A549 (cell line): ENCODE measurements at regions not wholly inside any gene's neighbourhood (a gene's known extent, or its start where the extent isn't known, plus 50 kb on each side); places are given as distances from the start of the nearest gene placed in this dataset.

Experiments
- ATAC-seq, 2 experiments: fragments of 200-7000 bp in 1 of 2; fragments of >200 bp in 1 of 2; cut with Nextera tagmentation in 1 of 2; cut with Tn5 transposase in 1 of 2; 3 replicates each; pipeline versions ENCODE4 v1.8.0 to v1.9.1; 2018 to 2020; ENCODE audit warnings: mild to moderate bottlenecking in 1 of 2, moderate library complexity in 1 of 2
- CTCF ChIA-PET: fragments of 300-600 bp; sonication (Branson Sonifier 250); formaldehyde crosslinking; extraction: SDS; loops from one replicate; lab custom pipeline; 2021; ENCODE audit warnings: antibody characterized with exemption, inconsistent platforms; lab: Yijun Ruan, JAX
- POLR2A ChIA-PET: fragments of 350-600 bp; formaldehyde crosslinking; extraction: SDS; loops from one replicate; lab custom pipeline; 2021; ENCODE audit warnings: antibody characterized with exemption, inconsistent platforms; lab: Yijun Ruan, JAX
- DNase-seq, 2 experiments: peaks; one replicate each; pipeline versions ENCODE4 v3.0.0 to v3.0.0-alpha.2; 2011 to 2016; ENCODE audit warnings: low read depth in 1 of 2, low spot score in 1 of 2
- FAIRE-seq: peaks from 2 replicates; lab custom pipeline; 2011; peaks lifted over from hg19 to GRCh38; lab: Jason Lieb, UNC
- H3K27ac ChIP-seq, 2 experiments: fragments of >200 bp; sonication (Bioruptor Twin); formaldehyde crosslinking; 3 replicates each; pipeline ENCODE4 v1.5.1; 2016 to 2017
- H3K4me1 ChIP-seq: fragments of >200 bp; sonication (Bioruptor Twin); formaldehyde crosslinking; 3 replicates; pipeline ENCODE4 v1.6.1; 2016
- H3K4me2 ChIP-seq: fragments of >200 bp; sonication (Bioruptor Twin); formaldehyde crosslinking; 3 replicates; pipeline ENCODE4 v1.6.1; 2016
- H3K4me3 ChIP-seq: fragments of >200 bp; sonication (Bioruptor Twin); formaldehyde crosslinking; 3 replicates; pipeline ENCODE4 v1.5.1; 2016
- H3K9me3 ChIP-seq: fragments of >200 bp; sonication (Bioruptor Twin); formaldehyde crosslinking; 3 replicates; pipeline ENCODE4 v1.6.1; 2016
- ATOH8 ChIP-seq: fragments of 250-450 bp; sonication (Bioruptor Pico); IDR thresholded peaks from 2 replicates; pipeline ENCODE4 v1.5.0; 2020; ENCODE audit warnings: low read depth, mild to moderate bottlenecking, moderate library complexity
- BCL3 ChIP-seq: fragments of >200 bp; sonication (Bioruptor Twin); formaldehyde crosslinking; IDR thresholded peaks from 3 replicates; pipeline ENCODE4 v1.6.1; 2016
- CBX2 ChIP-seq: fragments of 200-600 bp; sonication (generic); IDR thresholded peaks from 2 replicates; pipeline ENCODE4 v1.6.1; 2016; ENCODE audit warnings: low read depth, mild to moderate bottlenecking, borderline replicate concordance
- CEBPB ChIP-seq, 2 experiments: fragments of >200 bp in 1 of 2; sonication (Bioruptor Twin) in 1 of 2; formaldehyde crosslinking in 1 of 2; IDR thresholded peaks; 2 replicates each; pipeline ENCODE4 v1.6.1; 2012 to 2016
- E2F6 ChIP-seq: IDR thresholded peaks from 2 replicates; pipeline ENCODE4 v1.6.1; 2012; ENCODE audit warnings: low read depth, borderline replicate concordance
- EHMT2 ChIP-seq: fragments of 200-600 bp; sonication (generic); IDR thresholded peaks from 2 replicates; pipeline ENCODE4 v1.6.1; 2016; ENCODE audit warnings: antibody characterized with exemption, low read depth, mild to moderate bottlenecking, moderate library complexity
- ELK1 ChIP-seq: fragments of 150-350 bp; IDR thresholded peaks from 2 replicates; pipeline ENCODE4 v1.6.1; 2014; ENCODE audit warnings: low read depth, mild to moderate bottlenecking, low read length
- EP300 ChIP-seq, 2 experiments: fragments of >200 bp; sonication (Bioruptor Twin); formaldehyde crosslinking; IDR thresholded peaks; 2 replicates in 1 of 2; 3 replicates in 1 of 2; pipeline ENCODE4 v1.6.1; 2016 to 2017
- FOSB ChIP-seq: fragments of 250-450 bp; sonication (Bioruptor Pico); IDR thresholded peaks from 2 replicates; pipeline ENCODE4 v1.5.0; 2020; ENCODE audit warnings: mild to moderate bottlenecking, moderate library complexity
- GATA3 ChIP-seq: IDR thresholded peaks from 2 replicates; pipeline ENCODE4 v1.6.1; 2012; ENCODE audit warnings: borderline replicate concordance
- HEYL ChIP-seq: fragments of 250-450 bp; sonication (Bioruptor Pico); IDR thresholded peaks from 2 replicates; pipeline ENCODE4 v1.8.0; 2021; ENCODE audit warnings: mild to moderate bottlenecking, moderate library complexity
- HOXB13 ChIP-seq: fragments of 250-450 bp; sonication (Bioruptor Pico); IDR thresholded peaks from 2 replicates; pipeline ENCODE4 v1.5.0; 2020; ENCODE audit warnings: low read depth, mild to moderate bottlenecking, moderate library complexity
- HOXB5 ChIP-seq: fragments of 250-450 bp; sonication (Bioruptor Pico); IDR thresholded peaks from 2 replicates; pipeline ENCODE4 v1.5.0; 2020; ENCODE audit warnings: mild to moderate bottlenecking, moderate library complexity
- JUN ChIP-seq, 2 experiments: fragments of >200 bp; sonication (Bioruptor Twin); formaldehyde crosslinking; IDR thresholded peaks; 2 replicates in 1 of 2; 3 replicates in 1 of 2; pipeline ENCODE4 v1.6.1; 2016 to 2017
- KDM1A ChIP-seq: fragments of 200-600 bp; sonication (generic); IDR thresholded peaks from 2 replicates; pipeline ENCODE4 v1.6.1; 2016; ENCODE audit warnings: low read depth, mild to moderate bottlenecking
- KDM5A ChIP-seq: fragments of 200-600 bp; sonication (generic); IDR thresholded peaks from 2 replicates; pipeline ENCODE4 v1.6.1; 2016; ENCODE audit warnings: antibody characterized with exemption, mild to moderate bottlenecking
- MAZ ChIP-seq: fragments of 150-350 bp; IDR thresholded peaks from 2 replicates; pipeline ENCODE4 v1.6.1; 2014; ENCODE audit warnings: antibody characterized with exemption, low read depth, low read length, borderline replicate concordance
- MYC ChIP-seq: IDR thresholded peaks from 2 replicates; pipeline ENCODE4 v1.6.1; 2012; ENCODE audit warnings: mild to moderate bottlenecking, inconsistent platforms, low read length, improper control_type of control experiment, borderline replicate concordance
- NR3C1 ChIP-seq: fragments of >200 bp; sonication (Bioruptor Twin); formaldehyde crosslinking; IDR thresholded peaks from 3 replicates; pipeline ENCODE4 v1.6.1; 2017
- PBX3 ChIP-seq: IDR thresholded peaks from 2 replicates; pipeline ENCODE4 v1.6.1; 2012
- RCOR1 ChIP-seq: fragments of 150-350 bp; IDR thresholded peaks from 2 replicates; pipeline ENCODE4 v1.6.1; 2014; ENCODE audit warnings: antibody characterized with exemption, low read length, low read depth
- SMC3 ChIP-seq: fragments of >200 bp; sonication (Bioruptor Twin); formaldehyde crosslinking; IDR thresholded peaks from 3 replicates; pipeline ENCODE4 v1.6.1; 2018; ENCODE audit warnings: inconsistent platforms
- TFCP2L1 ChIP-seq: fragments of 250-450 bp; sonication (Bioruptor Pico); IDR thresholded peaks from 2 replicates; pipeline ENCODE4 v1.5.0; 2021; ENCODE audit warnings: mild to moderate bottlenecking
- ZC3H11A ChIP-seq: fragments of 450-650 bp; IDR thresholded peaks from 2 replicates; pipeline ENCODE4 v1.6.1; 2014; ENCODE audit warnings: antibody characterized with exemption, mild to moderate bottlenecking
- WGBS: methylation state at CpG from one replicate; pipeline ENCODE4 v1.1.6; 2017; ENCODE audit errors: missing lambda C conversion rate; 5-methylcytosine and 5-hydroxymethylcytosine counted together

GRCh38 chr14:94864387-94865195 is 94.7 kb upstream of the GSC start:
- no peak for FAIRE-seq
- Histone ChIP-seq H3K9me3 (no peaks in the 10 kb centered on the region), H3K4me1 (no peaks in the 10 kb centered on the region), H3K27ac (no peak overlapping the region), H3K4me2 (no peak overlapping the region), H3K4me3 (no peak overlapping the region)
- DNase-seq = no peak
- ChIA-PET CTCF (no interaction called here), POLR2A (no interaction called here)
- TF ChIP-seq GATA3 = no peak
- no peak for TF ChIP-seq ZC3H11A
- TF ChIP-seq RCOR1 = no peak
- 67% methylated on average over 39 of the region's 45 CpGs for WGBS
- ATAC-seq = peak; percentile 44 to 66; a peak in 3 of 6 replicates

GRCh38 chr14:94863366-94863765 is 93.5 kb upstream of the GSC start:
- Histone ChIP-seq H3K27ac (no peak overlapping the region), H3K4me1 (no peaks in the 10 kb centered on the region), H3K9me3 (no peaks in the 10 kb centered on the region), H3K4me2 (no peak overlapping the region), H3K4me3 (no peak overlapping the region)
- 63% methylated on average over 5 of the region's 5 CpGs for whole genome bisulfite sequencing
- ATAC-seq (no peak), FAIRE-seq (no peak), DNase-seq (no peak)
- POLR2A ChIA-PET = no interaction called here
- TF ChIP-seq FOSB (no peak), E2F6 (no peak), TFCP2L1 (CRISPR knock-in tag) (no peak), ZC3H11A (peak; percentile 76)
- CTCF ChIA-PET = no interaction called here

- Histone ChIP-seq H3K4me2 (no peak overlapping the region), H3K27ac (no peak overlapping the region), H3K4me1 (no peaks in the 10 kb centered on the region), H3K9me3 (peaks cover 8% of the 10 kb centered on the region; the same call in 2 of the 3 replicates)
- ATAC-seq = no peak
- 4% methylated on average over 5 of the region's 5 CpGs for WGBS
- DNase-seq = no peak
- FAIRE-seq = no peak
- CTCF ChIA-PET = no interaction called here
- POLR2A ChIA-PET = no interaction called here
- TF ChIP-seq HEYL (CRISPR knock-in tag) (no peak), HOXB5 (CRISPR knock-in tag) (no peak), KDM5A (no peak), ELK1 (no peak), CBX2 (no peak), EHMT2 (no peak), ATOH8 (CRISPR knock-in tag) (no peak), EP300 (IDR thresholded peaks at IDR 0.05) (no peak), MAZ (no peak)
- TF ChIP-seq, all 56 proteins: peak for 0
- H3K4me3 ChIP-seq = no peak overlapping the region
Observed at GRCh38 chr14:94857950-94858349, 88.0 kb upstream of the GSC start.

- ATAC-seq = no peak
- Histone ChIP-seq H3K4me3 (no peak overlapping the region), H3K4me2 (no peak overlapping the region), H3K9me3 (peaks cover 8% of the 10 kb centered on the region; the same call in 2 of the 3 replicates), H3K4me1 (no peaks in the 10 kb centered on the region), H3K27ac (no peak overlapping the region)
- ChIA-PET POLR2A (no interaction called here), CTCF (interaction anchor here (0.8 to 1.1 kb wide), 2 partner anchors 14 to 22 kb away, joined by 3 read pairs; no protein-coding TSS in a partner anchor)
- no peak for DNase-seq
- 13% methylated on average over 3 of the region's 3 CpGs for WGBS
- FAIRE-seq = no peak
- no peak for TF ChIP-seq PBX3
- no peak for TF ChIP-seq HOXB13 (CRISPR knock-in tag)
- TF ChIP-seq CEBPB (IDR thresholded peaks at IDR 0.05) = no peak
- TF ChIP-seq ELK1 = no peak
- TF ChIP-seq NR3C1 = no peak
- no peak for TF ChIP-seq KDM1A
- no peak for TF ChIP-seq BCL3
- TF ChIP-seq SMC3 = no peak
- TF ChIP-seq MYC = no peak
- no peak for TF ChIP-seq JUN (IDR thresholded peaks at IDR 0.05)
Observed at GRCh38 chr14:94853920-94854319, 84.0 kb upstream of the GSC start.
